ACC112 (cell line): ENCODE measurements at regions not wholly inside any gene's neighbourhood (a gene's known extent, or its start where the extent isn't known, plus 50 kb on each side); places are given as distances from the start of the nearest gene placed in this dataset.

ENCODE experiments used
- H2AFZ ChIP-seq: fragments of 200-600 bp; sonication (generic); one replicate; pipeline ENCODE4 v1.6.0; 2017; ENCODE audit warnings: antibody characterized with exemption, low read length; ENCODE audit not compliant: unreplicated experiment
- H3K27ac ChIP-seq: fragments of 200-600 bp; sonication (generic); 2 replicates; pipeline ENCODE4 v1.5.1; 2014; ENCODE audit warnings: low read depth, mild to moderate bottlenecking, antibody characterized with exemption, low read length, moderate library complexity
- H3K27me3 ChIP-seq: fragments of 200-600 bp; sonication (generic); 2 replicates; pipeline ENCODE4 v1.6.1; 2014; ENCODE audit warnings: mild to moderate bottlenecking, antibody characterized with exemption, low read length, moderate library complexity, mixed read lengths; ENCODE audit not compliant: insufficient read depth
- H3K36me3 ChIP-seq: fragments of 200-600 bp; sonication (generic); 2 replicates; pipeline ENCODE4 v1.6.1; 2016; ENCODE audit warnings: mild to moderate bottlenecking, antibody characterized with exemption, low read length, moderate library complexity, mixed read lengths; ENCODE audit not compliant: insufficient read depth
- H3K4me1 ChIP-seq: fragments of 200-600 bp; sonication (generic); one replicate; pipeline ENCODE4 v1.6.1; 2016; ENCODE audit warnings: low read length, mixed read lengths; ENCODE audit not compliant: insufficient read depth, unreplicated experiment, control insufficient read depth
- H3K4me3 ChIP-seq: fragments of 200-600 bp; sonication (generic); 2 replicates; pipeline ENCODE4 v1.5.1; 2014; ENCODE audit warnings: mild to moderate bottlenecking, low read depth, low read length
- H3K79me2 ChIP-seq: fragments of 200-600 bp; sonication (generic); one replicate; pipeline ENCODE4 v1.6.0; 2016; ENCODE audit warnings: low read length; ENCODE audit not compliant: control insufficient read depth, unreplicated experiment, insufficient read depth

DNA sequence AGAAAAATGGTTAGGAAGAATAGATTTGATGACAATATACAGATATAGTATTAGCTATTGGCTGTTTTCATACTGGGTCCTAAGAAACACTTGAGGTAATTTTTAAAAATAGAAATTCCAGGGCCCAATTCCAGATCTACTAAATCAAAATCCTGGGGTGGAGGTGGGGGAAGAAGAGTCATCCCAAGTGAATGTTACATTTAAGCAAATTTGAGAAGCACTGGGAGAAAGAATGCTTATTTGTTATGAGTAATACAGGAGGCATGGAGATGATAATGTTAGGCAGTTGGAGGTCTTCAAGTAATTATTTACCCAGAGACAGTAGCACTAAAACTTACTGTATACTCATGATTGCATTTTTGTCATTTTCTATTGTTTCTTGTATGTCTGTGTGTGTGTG lies 93.0 kb upstream of the DAB2 start:
- Histone ChIP-seq H3K36me3 (no peaks in the 10 kb centered on the region), H2AFZ (no peak overlapping the region), H3K4me1 (peaks cover 46% of the 10 kb centered on the region), H3K27ac (peak overlapping the region; percentile 76), H3K27me3 (no peaks in the 10 kb centered on the region), H3K79me2 (no peaks in the 10 kb centered on the region), H3K4me3 (peak overlapping the region; percentile 11; the same call in 1 of the 2 replicates)

- peaks cover 46% of the 10 kb centered on the region for H3K4me1 ChIP-seq
These were observed 91.1 kb upstream of the DAB2 start for GRCh38 chr5:39515881-39516280.

DNA sequence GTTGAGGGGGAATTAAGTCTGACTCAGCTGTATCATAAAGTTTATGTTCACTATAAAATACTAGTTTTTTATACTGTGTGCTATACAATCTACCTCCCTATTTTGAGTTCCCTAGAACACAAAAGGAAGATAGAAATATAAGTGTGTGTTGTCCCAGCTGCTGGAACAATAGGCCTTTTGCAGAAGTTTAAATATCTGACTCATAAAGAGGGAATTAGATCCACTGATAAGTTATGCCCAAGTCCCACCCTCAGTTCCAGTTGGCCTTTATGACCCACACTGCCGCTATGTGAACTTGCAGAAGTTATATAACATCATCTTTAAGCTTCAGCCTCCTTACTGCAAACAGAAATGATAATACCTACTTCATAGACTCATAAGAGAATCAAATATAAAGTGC lies 88.5 kb upstream of the DAB2 start:
- no peak overlapping the region for H3K27ac ChIP-seq
- no peak overlapping the region for H3K4me3 ChIP-seq
- peaks cover 24% of the 10 kb centered on the region for H3K4me1 ChIP-seq
- H3K79me2 ChIP-seq: no peaks in the 10 kb centered on the region
- H3K36me3 ChIP-seq: no peaks in the 10 kb centered on the region
- H3K27me3 ChIP-seq: no peaks in the 10 kb centered on the region
- no peak overlapping the region for H2AFZ ChIP-seq

More at GRCh38 chr5:39515881-39516280, 91.1 kb upstream of the DAB2 start:
- Histone ChIP-seq H3K36me3 (no peaks in the 10 kb centered on the region), H3K27me3 (no peaks in the 10 kb centered on the region), H3K27ac (no peak overlapping the region), H3K79me2 (no peaks in the 10 kb centered on the region), H3K4me3 (no peak overlapping the region), H2AFZ (no peak overlapping the region)

- Histone ChIP-seq H3K27me3 (no peaks in the 10 kb centered on the region), H3K4me1 (peaks cover 24% of the 10 kb centered on the region), H3K79me2 (no peaks in the 10 kb centered on the region), H3K27ac (no peak overlapping the region), H2AFZ (no peak overlapping the region), H3K4me3 (no peak overlapping the region), H3K36me3 (no peaks in the 10 kb centered on the region)
These were observed 81.4 kb upstream of the DAB2 start for GRCh38 chr5:39506211-39506610.

GRCh38 chr5:39505791-39506190 lies 81.0 kb upstream of the DAB2 start:
- Histone ChIP-seq H2AFZ (no peak overlapping the region), H3K79me2 (no peaks in the 10 kb centered on the region), H3K4me1 (peaks cover 28% of the 10 kb centered on the region), H3K4me3 (no peak overlapping the region), H3K27ac (no peak overlapping the region), H3K36me3 (no peaks in the 10 kb centered on the region), H3K27me3 (no peaks in the 10 kb centered on the region)

- Histone ChIP-seq H3K36me3 (no peaks in the 10 kb centered on the region), H3K27me3 (no peaks in the 10 kb centered on the region), H3K4me1 (peaks cover 32% of the 10 kb centered on the region), H3K4me3 (no peak overlapping the region), H3K79me2 (no peaks in the 10 kb centered on the region), H2AFZ (no peak overlapping the region), H3K27ac (no peak overlapping the region)
These were observed 80.6 kb upstream of the DAB2 start for GRCh38 chr5:39505363-39505762.

GRCh38 chr5:39503155-39503554 lies 78.4 kb upstream of the DAB2 start:
- no peaks in the 10 kb centered on the region for H3K36me3 ChIP-seq
- no peaks in the 10 kb centered on the region for H3K79me2 ChIP-seq
- no peak overlapping the region for H3K4me3 ChIP-seq
- no peak overlapping the region for H3K27ac ChIP-seq
- H3K4me1 ChIP-seq: peaks cover 47% of the 10 kb centered on the region
- H3K27me3 ChIP-seq: no peaks in the 10 kb centered on the region
- H2AFZ ChIP-seq: no peak overlapping the region

- Histone ChIP-seq H3K27ac (peak overlapping the region; percentile 85), H3K27me3 (no peaks in the 10 kb centered on the region)
These were observed 77.9 kb upstream of the DAB2 start for GRCh38 chr5:39502704-39503103.

DNA sequence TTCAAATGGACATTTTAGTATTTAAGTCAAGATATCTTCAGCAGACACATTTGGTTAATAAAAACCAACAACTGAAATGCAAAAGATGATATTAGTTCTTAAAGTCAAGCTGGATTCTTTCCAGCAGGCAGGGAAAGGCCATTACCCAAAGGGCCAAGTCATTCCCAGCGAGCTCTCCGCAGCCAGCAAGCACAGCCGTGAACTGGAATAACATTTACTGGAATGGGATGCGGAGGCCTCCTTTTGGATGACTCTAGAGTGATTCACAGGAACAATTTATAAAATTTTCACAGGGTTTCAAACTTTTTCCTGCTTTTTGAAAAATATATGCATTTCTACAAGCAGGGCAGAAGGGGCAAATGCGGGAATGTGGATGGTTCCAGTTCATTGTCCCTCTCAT lies 76.6 kb upstream of the DAB2 start:
- Histone ChIP-seq H3K36me3 (no peaks in the 10 kb centered on the region), H3K27ac (peak overlapping the region; percentile 85), H3K79me2 (no peaks in the 10 kb centered on the region), H3K4me1 (peaks cover 55% of the 10 kb centered on the region), H3K27me3 (no peaks in the 10 kb centered on the region), H3K4me3 (peak overlapping the region; percentile 13; the same call in 1 of the 2 replicates), H2AFZ (no peak overlapping the region)

More at GRCh38 chr5:39502704-39503103, 77.9 kb upstream of the DAB2 start:
- Histone ChIP-seq H3K36me3 (no peaks in the 10 kb centered on the region), H3K4me3 (no peak overlapping the region), H3K4me1 (peaks cover 52% of the 10 kb centered on the region), H2AFZ (no peak overlapping the region), H3K79me2 (no peaks in the 10 kb centered on the region)

DNA sequence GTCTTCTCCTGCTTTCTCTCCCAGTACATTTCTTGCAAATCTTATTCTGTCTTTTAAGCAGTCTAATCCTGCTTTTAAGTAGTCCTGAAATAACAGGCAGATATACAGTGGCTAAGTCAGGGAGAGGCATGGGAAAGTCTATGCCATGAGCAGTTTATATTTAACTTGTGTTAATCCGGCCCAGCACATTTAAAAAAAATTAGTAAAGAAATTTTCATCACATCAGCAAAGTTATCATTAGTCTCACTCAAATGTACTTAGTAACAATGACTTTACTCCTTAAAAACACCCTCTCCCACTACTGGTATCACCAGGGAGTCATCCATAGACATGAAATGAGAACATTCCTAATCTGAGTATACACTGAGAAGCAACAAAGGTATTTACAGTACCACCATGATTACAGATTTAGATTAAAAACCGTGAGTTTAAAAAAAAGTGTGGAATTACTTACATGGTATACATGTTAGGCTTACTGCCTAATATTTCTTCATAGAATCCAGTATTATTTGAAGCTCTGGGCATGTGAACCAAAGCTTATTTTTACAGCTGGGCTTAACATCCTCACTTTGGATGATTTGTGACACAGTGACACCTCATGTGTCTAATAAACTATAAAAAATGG lies 75.9 kb upstream of the DAB2 start:
- H3K27ac ChIP-seq: peak overlapping the region; percentile 85
- H3K4me1 ChIP-seq: peaks cover 55% of the 10 kb centered on the region

GRCh38 chr5:39498278-39498952 lies 73.6 kb upstream of the DAB2 start:
- no peaks in the 10 kb centered on the region for H3K79me2 ChIP-seq
- peak overlapping the region; percentile 8 for H2AFZ ChIP-seq
- peak overlapping the region; percentile 54; the same call in 1 of the 2 replicates for H3K4me3 ChIP-seq
- peaks cover 68% of the 10 kb centered on the region for H3K4me1 ChIP-seq
- no peaks in the 10 kb centered on the region for H3K27me3 ChIP-seq
- peak overlapping the region; percentile 51 for H3K27ac ChIP-seq
- H3K36me3 ChIP-seq: no peaks in the 10 kb centered on the region

More for the DNA sequence above, 75.9 kb upstream of the DAB2 start:
- no peak overlapping the region for H3K4me3 ChIP-seq
- H3K36me3 ChIP-seq: no peaks in the 10 kb centered on the region
- H2AFZ ChIP-seq: no peak overlapping the region
- H3K79me2 ChIP-seq: no peaks in the 10 kb centered on the region
- H3K27me3 ChIP-seq: no peaks in the 10 kb centered on the region
